Fibroblast of skin of right quadriceps (primary cell): ENCODE measurements at regions not wholly inside any gene's neighbourhood (a gene's known extent, or its start where the extent isn't known, plus 50 kb on each side); places are given as distances from the start of the nearest gene placed in this dataset.
A peak's percentile ranks its signal among the peaks of the same experiment; 100 is the strongest.
"Not testable (repeated sequence)": the region's sequence is repeated elsewhere in the genome, so short reads cannot be mapped to it uniquely, and the experiment has no call there.

Source experiments
- DNase-seq: peaks from one replicate; pipeline ENCODE4 v3.0.0-alpha.2; 2013

- DNase-seq: peak; percentile 56
Observed at GRCh38 chrX:140157611-140158010, 192.3 kb upstream of the CXorf66 start.

- DNase-seq: peak; percentile 6
Observed at GRCh38 chrX:140157143-140157542, 191.8 kb upstream of the CXorf66 start.

- DNase-seq: no peak
Observed at GRCh38 chrX:140151316-140151715, 186.0 kb upstream of the CXorf66 start.

- no peak for DNase-seq
Observed at GRCh38 chrX:140149761-140150160, 184.4 kb upstream of the CXorf66 start.

- peak; percentile 3 for DNase-seq
Observed at GRCh38 chrX:140141444-140142029, 176.2 kb upstream of the CXorf66 start.

- not testable (repeated sequence) for DNase-seq
Observed at GRCh38 chrX:140138492-140138891, 173.2 kb upstream of the CXorf66 start.

GRCh38 chrX:140138065-140138464 lies 172.7 kb upstream of the CXorf66 start:
- not testable (repeated sequence) for DNase-seq

- DNase-seq: no peak
Observed at GRCh38 chrX:140132937-140133336, 167.6 kb upstream of the CXorf66 start.

GRCh38 chrX:140123446-140123845 lies 158.1 kb upstream of the CXorf66 start:
- no peak for DNase-seq

GRCh38 chrX:140114059-140114458 lies 148.7 kb upstream of the CXorf66 start:
- DNase-seq: not testable (repeated sequence)

GRCh38 chrX:140110081-140110650 lies 144.8 kb upstream of the CXorf66 start:
- DNase-seq: no peak

GRCh38 chrX:140104760-140105159 lies 139.4 kb upstream of the CXorf66 start:
- no peak for DNase-seq

GRCh38 chrX:140099221-140099620 lies 133.9 kb upstream of the CXorf66 start:
- no peak for DNase-seq

GRCh38 chrX:140092121-140092520 lies 126.8 kb upstream of the CXorf66 start:
- DNase-seq: no peak

- peak; percentile 1 for DNase-seq
Observed at GRCh38 chrX:140091125-140091886, 126.0 kb upstream of the CXorf66 start.

GRCh38 chrX:140090800-140091124 lies 125.4 kb upstream of the CXorf66 start:
- no peak for DNase-seq

GRCh38 chrX:140088438-140088837 lies 123.1 kb upstream of the CXorf66 start:
- no peak for DNase-seq

- DNase-seq: no peak
Observed at GRCh38 chrX:140087875-140088274, 122.6 kb upstream of the CXorf66 start.

GRCh38 chrX:140086691-140087090 lies 121.4 kb upstream of the CXorf66 start:
- DNase-seq: no peak

- DNase-seq: not testable (repeated sequence)
Observed at GRCh38 chrX:140074851-140075250, 109.5 kb upstream of the CXorf66 start.

- DNase-seq: no peak
Observed at GRCh38 chrX:140071037-140071436, 105.7 kb upstream of the CXorf66 start.

GRCh38 chrX:140065961-140066662 lies 100.8 kb upstream of the CXorf66 start:
- no peak for DNase-seq

- no peak for DNase-seq
Observed at GRCh38 chrX:140064993-140065392, 99.7 kb upstream of the CXorf66 start.

- peak; percentile 45 for DNase-seq
Observed at GRCh38 chrX:140057001-140057411, 91.7 kb upstream of the CXorf66 start.
